SK-N-SH treated with all-trans-retinoic acid at 6 μM for 48 hours (cell line): ENCODE measurements at regions not wholly inside any gene's neighbourhood (a gene's known extent, or its start where the extent isn't known, plus 50 kb on each side); places are given as distances from the start of the nearest gene placed in this dataset.

ENCODE experiments used
- ATAC-seq: fragments of 200-7000 bp; cut with Tn5 transposase; 3 replicates; pipeline ENCODE4 v1.9.1; 2020; ENCODE audit warnings: mild to moderate bottlenecking, moderate library complexity
- BACH2 ChIP-seq: fragments of 250-450 bp; sonication (Bioruptor Pico); IDR thresholded peaks from 2 replicates; pipeline ENCODE4 v1.9.0; 2021; ENCODE audit warnings: mild to moderate bottlenecking, borderline replicate concordance
- ESRRG ChIP-seq: fragments of 250-450 bp; sonication (Bioruptor Pico); IDR thresholded peaks from 2 replicates; pipeline ENCODE4 v1.6.1; 2021; ENCODE audit warnings: mild to moderate bottlenecking
- GLIS3 ChIP-seq: fragments of 250-450 bp; sonication (Bioruptor Pico); IDR thresholded peaks from 2 replicates; pipeline ENCODE4 v1.5.0; 2020; ENCODE audit warnings: mild to moderate bottlenecking, moderate library complexity
- ISL1 ChIP-seq: fragments of 250-450 bp; sonication (Bioruptor Pico); IDR thresholded peaks from 2 replicates; pipeline ENCODE4 v2.1.2; 2022; ENCODE audit warnings: mild to moderate bottlenecking, moderate library complexity
- PATZ1 ChIP-seq: fragments of 250-450 bp; sonication (Bioruptor Pico); IDR thresholded peaks from 2 replicates; pipeline ENCODE4 v1.8.0; 2020; ENCODE audit warnings: mild to moderate bottlenecking, moderate library complexity, borderline replicate concordance
- POU6F1 ChIP-seq: fragments of 250-450 bp; sonication (Bioruptor Pico); IDR thresholded peaks from 2 replicates; pipeline ENCODE4 v1.8.0; 2021; ENCODE audit warnings: low read depth, mild to moderate bottlenecking, moderate library complexity, borderline replicate concordance
- PPARA ChIP-seq: fragments of 250-450 bp; sonication (Bioruptor Pico); IDR thresholded peaks from 2 replicates; pipeline ENCODE4 v1.5.0; 2020; ENCODE audit warnings: mild to moderate bottlenecking, borderline replicate concordance
- SNAI2 ChIP-seq: fragments of 250-450 bp; sonication (Bioruptor Pico); IDR thresholded peaks from 2 replicates; pipeline ENCODE4 v1.5.0; 2020; ENCODE audit warnings: mild to moderate bottlenecking, moderate library complexity
- TCF4 ChIP-seq: fragments of 250-450 bp; sonication (Bioruptor Pico); IDR thresholded peaks from 2 replicates; pipeline ENCODE4 v1.8.0; 2021; ENCODE audit warnings: mild to moderate bottlenecking, moderate library complexity, borderline replicate concordance
- TOX ChIP-seq: fragments of 250-450 bp; sonication (Bioruptor Pico); IDR thresholded peaks from 2 replicates; pipeline ENCODE4 v1.8.0; 2021; ENCODE audit warnings: mild to moderate bottlenecking, moderate library complexity, borderline replicate concordance
- TSHZ2 ChIP-seq: fragments of 250-450 bp; sonication (Bioruptor Pico); IDR thresholded peaks from 2 replicates; pipeline ENCODE4 v1.5.0; 2020; ENCODE audit warnings: mild to moderate bottlenecking, moderate library complexity
- ZC3H10 ChIP-seq: fragments of 250-450 bp; sonication (Bioruptor Pico); IDR thresholded peaks from 2 replicates; pipeline ENCODE4 v1.5.1; 2021; ENCODE audit warnings: mild to moderate bottlenecking, moderate library complexity
- ZFP30 ChIP-seq: fragments of 450-650 bp; formaldehyde crosslinking; IDR thresholded peaks from 2 replicates; pipeline ENCODE4 v1.5.0; 2022; ENCODE audit warnings: mild to moderate bottlenecking, moderate library complexity
- ZNF565 ChIP-seq: fragments of 450-650 bp; formaldehyde crosslinking; conservative IDR thresholded peaks from 2 replicates; pipeline ENCODE4 v1.5.0; 2020; ENCODE audit warnings: low read depth, mild to moderate bottlenecking, moderate library complexity
- ZNF70 ChIP-seq: fragments of 450-650 bp; formaldehyde crosslinking; IDR thresholded peaks from 2 replicates; pipeline ENCODE4 v1.5.0; 2020; ENCODE audit warnings: mild to moderate bottlenecking, moderate library complexity
- ZNF8 ChIP-seq: fragments of 450-650 bp; formaldehyde crosslinking; IDR thresholded peaks from 2 replicates; pipeline ENCODE4 v1.5.0; 2020; ENCODE audit warnings: mild to moderate bottlenecking, moderate library complexity
- TF ChIP-seq, protein P1 (sequence below): fragments of 250-450 bp; sonication (Bioruptor Pico); IDR thresholded peaks from 2 replicates; pipeline ENCODE4 v1.5.1; 2021; ENCODE audit warnings: mild to moderate bottlenecking, moderate library complexity

DNA sequence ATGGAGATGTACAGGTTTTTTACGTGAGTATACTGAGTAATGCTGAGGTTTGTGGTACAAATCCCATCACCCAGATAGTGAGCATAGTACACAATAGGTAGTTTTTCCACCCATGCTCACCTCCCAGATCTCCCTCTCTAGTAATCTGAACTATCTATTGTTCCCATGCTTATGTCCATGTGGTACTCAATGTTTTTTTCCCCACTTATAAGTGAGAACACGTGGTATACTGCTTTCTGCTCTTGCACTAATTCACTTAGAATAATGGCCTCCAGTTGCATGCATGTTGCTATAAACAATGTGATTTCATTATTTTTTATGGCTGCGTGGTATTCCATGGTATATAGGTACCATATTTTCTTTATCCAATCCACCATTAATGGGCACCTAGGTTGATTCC is 593.9 kb downstream of the ANXA1 start (continued):
- TF ChIP-seq TSHZ2 (no peak), ZNF565 (CRISPR knock-in tag) (no peak), ZFP30 (CRISPR knock-in tag) (no peak), ZC3H10 (CRISPR knock-in tag) (no peak), SNAI2 (CRISPR knock-in tag) (no peak)

GRCh38 chr9:73753171-73753570 is 601.5 kb downstream of the ANXA1 start:
- TF ChIP-seq ZC3H10 (CRISPR knock-in tag) = no peak
- no peak for ATAC-seq

GRCh38 chr9:73761905-73762304 is 610.2 kb downstream of the ANXA1 start:
- TF ChIP-seq ISL1 (CRISPR knock-in tag) (no peak), PATZ1 (CRISPR knock-in tag) (no peak), TSHZ2 (no peak)
- no peak for ATAC-seq

DNA sequence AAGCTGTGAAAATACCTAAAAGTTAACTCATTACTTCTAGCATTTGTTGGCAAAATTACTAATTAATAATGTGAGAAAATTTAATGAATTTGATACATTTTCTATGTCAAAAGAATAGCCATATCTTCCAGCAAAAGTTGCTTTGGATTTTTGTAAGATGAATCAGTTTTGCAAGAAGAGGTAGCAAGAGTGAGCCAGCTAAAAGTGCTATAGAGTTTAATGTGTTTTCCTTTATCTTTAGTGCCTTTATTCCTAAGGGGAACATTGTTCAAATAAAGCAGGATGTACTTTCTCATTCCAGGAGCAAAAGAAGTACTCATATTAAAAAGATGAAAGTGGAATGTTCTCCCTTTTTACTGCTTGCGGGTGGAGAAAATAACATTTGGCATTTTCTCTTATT is 622.2 kb downstream of the ANXA1 start:
- no peak for ATAC-seq
- TF ChIP-seq ZNF565 (CRISPR knock-in tag) (no peak), ZC3H10 (CRISPR knock-in tag) (no peak), GLIS3 (CRISPR knock-in tag) (no peak), ZNF8 (CRISPR knock-in tag) (no peak)

- TF ChIP-seq ZNF70 (CRISPR knock-in tag) = no peak
- TF ChIP-seq ZNF8 (CRISPR knock-in tag) = no peak
- no peak for TF ChIP-seq TOX (CRISPR knock-in tag)
- no peak for TF ChIP-seq ISL1 (CRISPR knock-in tag)
- TF ChIP-seq ESRRG (CRISPR knock-in tag) = no peak
- no peak for TF ChIP-seq GLIS3 (CRISPR knock-in tag)
- no peak for TF ChIP-seq POU6F1 (CRISPR knock-in tag)
- TF ChIP-seq TCF4 = no peak
- TF ChIP-seq, protein P1, sequence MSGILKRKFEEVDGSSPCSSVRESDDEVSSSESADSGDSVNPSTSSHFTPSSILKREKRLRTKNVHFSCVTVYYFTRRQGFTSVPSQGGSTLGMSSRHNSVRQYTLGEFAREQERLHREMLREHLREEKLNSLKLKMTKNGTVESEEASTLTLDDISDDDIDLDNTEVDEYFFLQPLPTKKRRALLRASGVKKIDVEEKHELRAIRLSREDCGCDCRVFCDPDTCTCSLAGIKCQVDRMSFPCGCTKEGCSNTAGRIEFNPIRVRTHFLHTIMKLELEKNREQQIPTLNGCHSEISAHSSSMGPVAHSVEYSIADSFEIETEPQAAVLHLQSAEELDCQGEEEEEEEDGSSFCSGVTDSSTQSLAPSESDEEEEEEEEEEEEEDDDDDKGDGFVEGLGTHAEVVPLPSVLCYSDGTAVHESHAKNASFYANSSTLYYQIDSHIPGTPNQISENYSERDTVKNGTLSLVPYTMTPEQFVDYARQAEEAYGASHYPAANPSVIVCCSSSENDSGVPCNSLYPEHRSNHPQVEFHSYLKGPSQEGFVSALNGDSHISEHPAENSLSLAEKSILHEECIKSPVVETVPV (CRISPR knock-in tag) = no peak
- no peak for TF ChIP-seq PPARA
- no peak for TF ChIP-seq BACH2 (CRISPR knock-in tag)
- no peak for ATAC-seq
These were observed 624.1 kb downstream of the ANXA1 start for GRCh38 chr9:73775757-73776156.
